Trophoblast cell (in vitro differentiated cells and primary cell): ENCODE measurements at regions not wholly inside any gene's neighbourhood (a gene's known extent, or its start where the extent isn't known, plus 50 kb on each side); places are given as distances from the start of the nearest gene placed in this dataset.

Experiments
- DNase-seq, 2 donors: peaks; one replicate each; pipeline ENCODE4 v3.0.0-alpha.2; 2016
- H2AFZ ChIP-seq: 2 replicates; pipeline ENCODE4 v1.6.1; 2013; ENCODE audit warnings: low read length, moderate library complexity, mild to moderate bottlenecking; ENCODE audit not compliant: insufficient read depth, poor library complexity
- H2AK5ac ChIP-seq: 2 replicates; pipeline ENCODE4 v1.6.1; 2013; ENCODE audit warnings: mild to moderate bottlenecking, low read length
- H2BK120ac ChIP-seq: 2 replicates; pipeline ENCODE4 v1.6.1; 2013; ENCODE audit warnings: low read length, mild to moderate bottlenecking, moderate library complexity; ENCODE audit not compliant: insufficient read depth, poor library complexity
- H2BK12ac ChIP-seq: 2 replicates; pipeline ENCODE4 v1.6.1; 2013; ENCODE audit warnings: mild to moderate bottlenecking, low read length, moderate library complexity
- H2BK5ac ChIP-seq: 2 replicates; pipeline ENCODE4 v1.6.1; 2013; ENCODE audit warnings: low read length, low read depth, moderate library complexity, mild to moderate bottlenecking; ENCODE audit not compliant: poor library complexity
- H3K14ac ChIP-seq: 2 replicates; pipeline ENCODE4 v1.6.1; 2013; ENCODE audit warnings: mild to moderate bottlenecking, low read length
- H3K18ac ChIP-seq: 2 replicates; pipeline ENCODE4 v1.6.1; 2013; ENCODE audit warnings: mild to moderate bottlenecking, low read length
- H3K23ac ChIP-seq: 2 replicates; pipeline ENCODE4 v1.6.1; 2013; ENCODE audit warnings: low read length
- H3K27ac ChIP-seq: 2 replicates; pipeline ENCODE4 v1.5.1; 2013; ENCODE audit warnings: low read depth, mild to moderate bottlenecking, inconsistent platforms, low read length, moderate library complexity
- H3K27me3 ChIP-seq: 2 replicates; pipeline ENCODE4 v1.6.1; 2013; ENCODE audit warnings: inconsistent platforms, mild to moderate bottlenecking, low read length, moderate library complexity; ENCODE audit not compliant: insufficient read depth
- H3K36me3 ChIP-seq, 2 experiments: 1 replicate in 1 of 2; 2 replicates in 1 of 2; pipeline ENCODE4 v1.6.1; 2013; ENCODE audit warnings: low read length in 2 of 2, mild to moderate bottlenecking in 2 of 2, moderate library complexity in 1 of 2; ENCODE audit not compliant: insufficient read depth in 2 of 2, control insufficient read depth in 1 of 2
- H3K4ac ChIP-seq: 2 replicates; pipeline ENCODE4 v1.6.1; 2013; ENCODE audit warnings: low read depth, mild to moderate bottlenecking, low read length, moderate library complexity
- H3K4me1 ChIP-seq, 2 experiments: 1 replicate in 1 of 2; 2 replicates in 1 of 2; pipeline ENCODE4 v1.6.1; 2013; ENCODE audit warnings: low read length in 2 of 2, mild to moderate bottlenecking in 2 of 2, moderate library complexity in 1 of 2; ENCODE audit not compliant: insufficient read depth in 2 of 2, control insufficient read depth in 1 of 2
- H3K4me2 ChIP-seq: 2 replicates; pipeline ENCODE4 v1.6.1; 2013; ENCODE audit warnings: inconsistent platforms, mild to moderate bottlenecking, low read length, moderate library complexity
- H3K4me3 ChIP-seq: 2 replicates; pipeline ENCODE4 v1.5.1; 2013; ENCODE audit warnings: mild to moderate bottlenecking, low read depth, low read length, inconsistent platforms
- H3K79me1 ChIP-seq: one replicate; pipeline ENCODE4 v1.6.1; 2013; ENCODE audit warnings: low read length
- H3K79me2 ChIP-seq: 2 replicates; pipeline ENCODE4 v1.6.1; 2013; ENCODE audit warnings: low read length, mild to moderate bottlenecking; ENCODE audit not compliant: control insufficient read depth, insufficient read depth, poor library complexity
- H3K9ac ChIP-seq: 2 replicates; pipeline ENCODE4 v1.6.1; 2013; ENCODE audit warnings: mild to moderate bottlenecking, low read length
- H3K9me3 ChIP-seq: 2 replicates; pipeline ENCODE4 v1.6.1; 2013; ENCODE audit warnings: low read depth, mild to moderate bottlenecking, control low read depth, inconsistent platforms, low read length; ENCODE audit not compliant: insufficient read depth
- H4K12ac ChIP-seq: 2 replicates; pipeline ENCODE4 v1.6.1; 2013; ENCODE audit warnings: low read depth, mild to moderate bottlenecking, low read length, moderate library complexity
- H4K8ac ChIP-seq: 2 replicates; pipeline ENCODE4 v1.6.1; 2013; ENCODE audit warnings: low read depth, mild to moderate bottlenecking, low read length, moderate library complexity
- H4K91ac ChIP-seq: one replicate; pipeline ENCODE4 v1.6.1; 2013; ENCODE audit warnings: low read depth, mild to moderate bottlenecking, low read length, moderate library complexity
- WGBS: extraction: QIAGEN DNeasy Blood & Tissue Kit; methylation state at CpG from one replicate; pipeline ENCODE4 v1.1.7; 2013; ENCODE audit warnings: missing lambda C conversion rate; ENCODE audit not compliant: insufficient read length, insufficient coverage; ENCODE audit errors: extremely low coverage; 5-methylcytosine and 5-hydroxymethylcytosine counted together

DNA sequence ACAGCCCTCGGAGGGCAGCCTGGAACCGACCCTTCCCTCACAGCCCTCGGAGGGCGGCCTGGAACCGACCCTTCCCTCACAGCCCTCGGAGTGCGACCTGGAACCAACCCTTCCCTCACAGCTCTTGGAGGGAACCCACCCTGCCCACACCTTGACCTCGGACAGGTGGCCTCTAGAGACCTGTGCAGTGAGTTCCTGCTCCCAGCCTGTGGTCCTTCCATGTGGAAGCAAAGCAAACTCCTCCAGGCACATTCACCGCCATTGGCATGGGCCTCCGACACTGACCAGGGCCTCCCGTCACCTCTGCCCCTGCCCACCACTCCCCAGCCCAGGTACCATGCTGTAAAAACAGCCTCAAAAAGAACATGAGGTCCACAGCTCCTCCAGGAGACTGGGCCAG lies 272.1 kb downstream of the BRD1 start:
- H3K9ac ChIP-seq, result no peak overlapping the region
- H3K27me3 ChIP-seq, result no peaks in the 10 kb centered on the region
- no peaks in the 10 kb centered on the region for H3K4me1 ChIP-seq
- no CpG with 5 or more reads among the region's 11 CpGs for WGBS
- H2BK12ac ChIP-seq, result no peak overlapping the region
- no peak overlapping the region for H3K18ac ChIP-seq
- no peak overlapping the region for H2AFZ ChIP-seq
- no peak overlapping the region for H4K8ac ChIP-seq
- no peak overlapping the region for H4K12ac ChIP-seq
- no peaks in the 10 kb centered on the region for H3K79me1 ChIP-seq
- H3K79me2 ChIP-seq, result no peaks in the 10 kb centered on the region
- H4K91ac ChIP-seq, result no peak overlapping the region
- H2BK5ac ChIP-seq, result no peak overlapping the region
- DNase-seq, result no peak
- H3K14ac ChIP-seq, result no peak overlapping the region
- no peak overlapping the region for H2AK5ac ChIP-seq
- H3K27ac ChIP-seq, result no peak overlapping the region
- no peak overlapping the region for H3K4me3 ChIP-seq
- no peak overlapping the region for H3K4ac ChIP-seq
- H3K36me3 ChIP-seq, result no peaks in the 10 kb centered on the region
- H2BK120ac ChIP-seq, result no peak overlapping the region
- H3K9me3 ChIP-seq, result peaks cover 10% of the 10 kb centered on the region
- H3K4me2 ChIP-seq, result no peak overlapping the region
- no peak overlapping the region for H3K23ac ChIP-seq

- Histone ChIP-seq H3K36me3 (no peaks in the 10 kb centered on the region), H3K18ac (no peak overlapping the region), H4K12ac (no peak overlapping the region), H3K4me2 (no peak overlapping the region), H2AK5ac (no peak overlapping the region), H3K14ac (no peak overlapping the region), H3K23ac (no peak overlapping the region), H3K79me1 (no peaks in the 10 kb centered on the region), H3K4me3 (peak overlapping the region; percentile 42), H4K8ac (no peak overlapping the region), H3K9me3 (peaks cover 10% of the 10 kb centered on the region), H2BK12ac (no peak overlapping the region), H2BK120ac (no peak overlapping the region), H4K91ac (no peak overlapping the region), H2BK5ac (no peak overlapping the region), H3K9ac (no peak overlapping the region), H3K4ac (no peak overlapping the region), H3K4me1 (no peaks in the 10 kb centered on the region), H3K79me2 (no peaks in the 10 kb centered on the region), H2AFZ (no peak overlapping the region), H3K27me3 (no peaks in the 10 kb centered on the region), H3K27ac (no peak overlapping the region)
- no peak for DNase-seq
- no CpG with 5 or more reads among the region's 17 CpGs for WGBS
Observed at GRCh38 chr22:49554741-49555140, 272.9 kb downstream of the BRD1 start.

- Histone ChIP-seq H3K18ac (no peak overlapping the region), H3K14ac (no peak overlapping the region), H3K9me3 (peaks cover 10% of the 10 kb centered on the region), H4K8ac (no peak overlapping the region), H3K4me2 (no peak overlapping the region), H4K12ac (no peak overlapping the region), H4K91ac (no peak overlapping the region), H2BK12ac (no peak overlapping the region), H3K79me1 (no peaks in the 10 kb centered on the region), H3K27ac (no peak overlapping the region), H2BK120ac (no peak overlapping the region), H3K9ac (no peak overlapping the region), H3K4ac (no peak overlapping the region), H3K36me3 (no peaks in the 10 kb centered on the region), H3K4me1 (no peaks in the 10 kb centered on the region), H2AK5ac (no peak overlapping the region), H3K27me3 (no peaks in the 10 kb centered on the region), H2BK5ac (no peak overlapping the region), H2AFZ (no peak overlapping the region), H3K23ac (no peak overlapping the region), H3K79me2 (no peaks in the 10 kb centered on the region), H3K4me3 (no peak overlapping the region)
- no CpG with 5 or more reads among the region's 10 CpGs for WGBS
- DNase-seq, result no peak
Observed at GRCh38 chr22:49554296-49554625, 273.4 kb downstream of the BRD1 start.

- Histone ChIP-seq H2BK5ac (no peak overlapping the region), H3K9ac (no peak overlapping the region), H4K91ac (no peak overlapping the region), H4K8ac (no peak overlapping the region), H3K4me3 (no peak overlapping the region), H3K36me3 (no peaks in the 10 kb centered on the region), H3K9me3 (peaks cover 10% of the 10 kb centered on the region), H3K23ac (no peak overlapping the region), H3K14ac (no peak overlapping the region), H3K4me2 (no peak overlapping the region), H3K79me2 (no peaks in the 10 kb centered on the region), H3K18ac (no peak overlapping the region), H3K79me1 (no peaks in the 10 kb centered on the region), H2BK12ac (no peak overlapping the region), H3K27me3 (no peaks in the 10 kb centered on the region), H2AK5ac (no peak overlapping the region), H3K4me1 (peaks cover 1 to 4% of the 10 kb centered on the region in 2 experiments), H4K12ac (no peak overlapping the region), H3K4ac (no peak overlapping the region), H3K27ac (no peak overlapping the region), H2AFZ (no peak overlapping the region), H2BK120ac (no peak overlapping the region)
- no peak for DNase-seq
- no CpG with 5 or more reads among the region's 20 CpGs for WGBS
Observed at GRCh38 chr22:49553518-49554295, 274.0 kb downstream of the BRD1 start.
